AG09309 (cell line): ENCODE measurements at regions not wholly inside any gene's neighbourhood (a gene's known extent, or its start where the extent isn't known, plus 50 kb on each side); places are given as distances from the start of the nearest gene placed in this dataset.
"Not testable (repeated sequence)": the region's sequence is repeated elsewhere in the genome, so short reads cannot be mapped to it uniquely, and the experiment has no call there.

Experiments used
- DNase-seq: peaks from one replicate; pipeline ENCODE4 v3.0.0-alpha.2; 2010; ENCODE audit warnings: low read depth
- H3K4me3 ChIP-seq: 2 replicates; pipeline ENCODE4 v1.5.1; 2011; ENCODE audit warnings: mild to moderate bottlenecking, low read depth, low read length, moderate library complexity; ENCODE audit not compliant: control insufficient read depth
- TF ChIP-seq, protein P1 (sequence below): IDR thresholded peaks from 2 replicates; pipeline ENCODE4 v1.5.1; 2011; ENCODE audit warnings: mild to moderate bottlenecking, low read depth, low read length, inconsistent platforms; ENCODE audit not compliant: insufficient read depth, control insufficient read depth; ENCODE audit errors: missing control alignments

DNA sequence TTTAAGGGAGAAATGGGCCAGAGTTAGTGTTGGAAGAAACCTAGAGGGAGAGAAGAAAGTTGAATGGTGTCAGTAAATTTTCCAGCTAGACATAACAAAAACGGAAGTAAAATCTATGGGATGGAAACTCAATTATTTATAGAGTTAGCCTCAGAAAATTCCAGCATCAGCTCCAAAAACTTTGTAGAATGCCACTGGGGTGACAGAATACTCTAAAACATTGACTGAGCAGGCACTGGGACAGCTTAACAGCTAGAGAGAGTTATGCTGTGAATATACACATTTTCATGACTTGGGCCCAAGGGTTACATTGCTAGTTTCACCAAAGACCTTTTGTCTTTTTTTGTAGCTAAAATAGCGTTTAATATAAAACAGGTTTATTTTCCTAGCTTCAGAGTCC, 226.3 kb downstream of the PHLDA1 start:
- DNase-seq, result no peak
- H3K4me3 ChIP-seq, result no peak overlapping the region
- TF ChIP-seq, protein P1, sequence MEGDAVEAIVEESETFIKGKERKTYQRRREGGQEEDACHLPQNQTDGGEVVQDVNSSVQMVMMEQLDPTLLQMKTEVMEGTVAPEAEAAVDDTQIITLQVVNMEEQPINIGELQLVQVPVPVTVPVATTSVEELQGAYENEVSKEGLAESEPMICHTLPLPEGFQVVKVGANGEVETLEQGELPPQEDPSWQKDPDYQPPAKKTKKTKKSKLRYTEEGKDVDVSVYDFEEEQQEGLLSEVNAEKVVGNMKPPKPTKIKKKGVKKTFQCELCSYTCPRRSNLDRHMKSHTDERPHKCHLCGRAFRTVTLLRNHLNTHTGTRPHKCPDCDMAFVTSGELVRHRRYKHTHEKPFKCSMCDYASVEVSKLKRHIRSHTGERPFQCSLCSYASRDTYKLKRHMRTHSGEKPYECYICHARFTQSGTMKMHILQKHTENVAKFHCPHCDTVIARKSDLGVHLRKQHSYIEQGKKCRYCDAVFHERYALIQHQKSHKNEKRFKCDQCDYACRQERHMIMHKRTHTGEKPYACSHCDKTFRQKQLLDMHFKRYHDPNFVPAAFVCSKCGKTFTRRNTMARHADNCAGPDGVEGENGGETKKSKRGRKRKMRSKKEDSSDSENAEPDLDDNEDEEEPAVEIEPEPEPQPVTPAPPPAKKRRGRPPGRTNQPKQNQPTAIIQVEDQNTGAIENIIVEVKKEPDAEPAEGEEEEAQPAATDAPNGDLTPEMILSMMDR, result no peak

DNA sequence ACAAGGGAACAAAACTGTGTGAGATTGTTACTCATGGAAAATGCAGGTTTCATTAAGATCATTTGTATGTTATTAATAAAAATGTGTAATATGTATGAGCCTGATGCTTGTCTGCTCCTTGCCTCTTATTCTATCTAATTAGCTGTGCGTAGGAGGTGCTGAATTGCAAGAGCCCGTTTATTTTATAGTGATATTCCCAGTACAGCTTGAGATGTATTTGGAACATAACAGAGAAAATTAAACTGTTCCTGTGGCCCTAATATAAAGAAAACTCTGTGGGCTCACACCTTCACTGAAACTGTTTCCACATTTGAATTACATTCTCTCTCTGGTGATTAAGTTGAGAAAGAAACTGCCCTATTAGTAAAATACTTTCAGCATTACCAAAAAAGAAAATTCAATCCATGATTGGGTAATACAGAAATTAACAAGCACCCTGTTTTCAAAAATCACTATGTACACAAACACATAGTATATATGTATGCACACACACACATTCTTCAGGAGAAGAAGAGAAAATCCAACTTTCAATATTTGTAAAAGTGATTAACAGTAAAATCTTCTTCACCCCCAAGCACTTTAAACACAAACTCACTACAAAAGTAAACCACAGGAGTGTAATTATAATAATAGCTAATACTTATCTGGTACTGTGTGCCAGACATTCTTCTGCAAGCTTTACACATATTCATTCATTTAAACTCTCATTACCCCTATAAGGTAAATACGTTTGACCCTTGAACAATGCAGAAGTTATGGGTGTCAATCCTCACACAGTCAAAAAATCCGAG, 233.2 kb downstream of the PHLDA1 start:
- H3K4me3 ChIP-seq, result no peak overlapping the region
- TF ChIP-seq, protein P1, result no peak
- DNase-seq, result no peak

DNA sequence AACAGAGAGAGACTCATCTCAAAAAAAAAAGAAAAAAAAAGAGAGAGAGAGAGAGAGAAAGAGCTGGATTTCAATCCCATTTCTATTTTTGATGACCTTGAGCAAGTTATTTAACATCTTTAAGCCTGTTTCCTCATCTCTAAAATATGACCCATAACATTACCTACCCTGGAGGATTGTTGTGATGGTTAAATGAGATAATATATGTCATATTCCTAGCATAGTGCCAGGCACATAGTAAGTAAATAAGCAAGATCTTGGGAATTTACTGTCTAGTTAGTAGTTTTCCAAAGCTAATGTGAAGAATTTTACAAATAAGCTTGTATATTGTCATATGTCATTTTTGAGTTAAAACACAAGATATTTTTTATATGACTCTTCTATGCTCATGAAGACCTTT, 236.5 kb downstream of the PHLDA1 start:
- DNase-seq, result no peak
- TF ChIP-seq, protein P1, result no peak
- H3K4me3 ChIP-seq, result no peak overlapping the region

DNA sequence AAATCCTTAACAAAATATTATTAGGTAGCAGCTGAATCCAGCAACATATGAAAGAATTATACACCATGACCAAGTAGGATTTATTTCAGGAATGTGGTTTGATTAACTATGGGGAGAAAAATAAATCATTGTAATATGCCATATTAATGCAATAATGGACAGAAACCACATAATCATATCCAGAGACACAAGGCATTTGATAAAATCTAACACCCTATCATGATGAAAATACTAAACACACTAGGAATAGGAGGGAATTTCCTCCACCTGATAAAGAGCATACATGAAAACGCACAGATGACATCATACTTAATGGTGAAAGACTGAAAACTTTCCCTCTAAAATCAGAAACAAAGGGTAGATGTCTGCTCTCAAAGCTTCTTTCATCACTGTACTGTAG, 238.9 kb downstream of the PHLDA1 start:
- TF ChIP-seq, protein P1, result no peak
- no peak for DNase-seq
- H3K4me3 ChIP-seq, result no peak overlapping the region

DNA sequence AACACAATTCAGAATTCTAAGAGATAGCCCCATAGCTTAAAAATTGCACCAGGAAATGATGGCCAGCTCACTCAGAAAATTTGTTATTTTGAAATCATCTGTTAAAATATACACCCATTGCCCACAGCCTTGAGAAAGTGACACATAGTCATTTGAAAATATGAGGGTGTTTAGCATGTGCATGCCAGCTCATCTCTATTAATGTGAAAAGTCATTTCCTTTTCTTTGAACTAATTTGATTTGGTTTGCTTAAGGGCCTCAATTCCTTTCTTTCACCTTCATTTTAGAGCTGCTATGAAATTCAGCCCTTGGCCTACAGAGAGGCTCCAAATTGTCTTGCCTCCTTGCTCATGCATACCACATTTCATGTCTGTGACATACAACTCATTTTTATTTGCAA, 241.4 kb downstream of the PHLDA1 start:
- TF ChIP-seq, protein P1, result no peak
- H3K4me3 ChIP-seq, result no peak overlapping the region
- DNase-seq, result no peak

DNA sequence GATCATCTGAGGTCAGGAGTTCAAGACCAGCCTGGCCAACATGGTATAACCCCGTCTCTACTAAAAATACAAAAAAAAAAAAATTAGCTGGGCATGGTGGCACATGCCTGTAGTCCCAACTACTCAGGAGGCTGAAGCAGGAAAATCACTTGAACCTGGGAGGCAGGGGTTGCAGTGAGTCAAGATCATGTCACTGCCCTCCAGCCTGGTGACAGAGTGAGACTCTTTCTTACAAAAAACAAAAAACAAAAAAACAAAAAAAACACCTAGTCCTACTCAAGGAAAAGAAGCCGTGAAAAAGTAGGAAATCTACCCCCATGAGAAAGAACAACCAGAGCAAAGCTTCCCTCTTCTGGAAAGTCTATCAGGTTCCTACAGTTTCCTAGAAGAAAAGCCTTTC, 244.4 kb downstream of the PHLDA1 start:
- DNase-seq, result not testable (repeated sequence)

DNA sequence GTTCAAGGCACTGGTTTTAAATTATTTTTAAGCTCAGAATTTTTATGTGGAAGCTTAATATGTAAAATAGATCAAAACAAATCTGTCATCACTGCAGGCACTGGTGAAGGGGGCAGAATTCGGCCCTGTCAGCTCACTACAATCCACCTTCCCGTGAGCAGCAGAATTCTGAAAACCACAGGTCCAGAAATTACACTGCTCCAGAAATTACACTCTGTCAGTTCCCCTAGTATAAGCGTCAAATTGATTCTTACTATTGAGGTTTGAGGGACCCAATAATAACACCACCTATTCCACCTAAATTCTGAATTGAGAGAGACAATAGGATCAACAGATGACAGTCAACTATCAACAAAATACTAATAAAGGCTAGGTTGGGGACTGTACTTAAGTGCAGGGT, 245.5 kb downstream of the PHLDA1 start:
- no peak overlapping the region for H3K4me3 ChIP-seq
- TF ChIP-seq, protein P1, result no peak
- no peak for DNase-seq

More for the DNA sequence above, 244.4 kb downstream of the PHLDA1 start:
- H3K4me3 ChIP-seq, result not testable (repeated sequence)
